Prostate gland (tissue), 2 donors: ENCODE measurements at regions not wholly inside any gene's neighbourhood (a gene's known extent, or its start where the extent isn't known, plus 50 kb on each side); places are given as distances from the start of the nearest gene placed in this dataset.

Source experiments
- POLR2A ChIP-seq: fragments of 450-650 bp; IDR thresholded peaks from one replicate; pipeline ENCODE4 v1.6.1; 2016; ENCODE audit warnings: antibody characterized with exemption, mild to moderate bottlenecking
- TF ChIP-seq, protein P1 (sequence below), 4 experiments: fragments of 200-600 bp in 2 of 4; fragments of 450-650 bp in 2 of 4; sonication (generic) in 2 of 4; IDR thresholded peaks; 1 replicate in 3 of 4; 2 replicates in 1 of 4; pipeline ENCODE4 v1.5.1; 2016 to 2019; ENCODE audit warnings: antibody characterized with exemption in 4 of 4, mild to moderate bottlenecking in 2 of 4, moderate library complexity in 2 of 4

DNA sequence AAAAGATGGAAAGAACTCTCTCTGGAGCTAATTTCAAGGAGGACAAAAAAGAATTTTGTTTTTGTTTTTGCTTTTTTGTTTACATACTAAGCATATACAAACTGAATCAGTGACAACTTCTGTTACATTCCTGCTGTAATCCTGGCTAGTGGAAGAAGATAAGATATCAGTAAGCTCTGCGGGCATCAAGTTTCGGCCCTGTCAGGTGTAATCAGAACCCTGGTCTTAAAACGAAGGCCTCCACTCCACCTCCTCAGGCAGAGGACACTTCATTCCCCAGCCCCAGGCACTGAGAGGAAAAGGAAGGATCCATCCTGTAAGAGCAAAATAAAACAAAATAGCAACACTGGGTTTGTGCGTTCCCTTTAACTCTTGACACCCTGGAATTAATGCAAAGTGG lies 88.9 kb upstream of the ARHGAP29 start:
- TF ChIP-seq, protein P1, sequence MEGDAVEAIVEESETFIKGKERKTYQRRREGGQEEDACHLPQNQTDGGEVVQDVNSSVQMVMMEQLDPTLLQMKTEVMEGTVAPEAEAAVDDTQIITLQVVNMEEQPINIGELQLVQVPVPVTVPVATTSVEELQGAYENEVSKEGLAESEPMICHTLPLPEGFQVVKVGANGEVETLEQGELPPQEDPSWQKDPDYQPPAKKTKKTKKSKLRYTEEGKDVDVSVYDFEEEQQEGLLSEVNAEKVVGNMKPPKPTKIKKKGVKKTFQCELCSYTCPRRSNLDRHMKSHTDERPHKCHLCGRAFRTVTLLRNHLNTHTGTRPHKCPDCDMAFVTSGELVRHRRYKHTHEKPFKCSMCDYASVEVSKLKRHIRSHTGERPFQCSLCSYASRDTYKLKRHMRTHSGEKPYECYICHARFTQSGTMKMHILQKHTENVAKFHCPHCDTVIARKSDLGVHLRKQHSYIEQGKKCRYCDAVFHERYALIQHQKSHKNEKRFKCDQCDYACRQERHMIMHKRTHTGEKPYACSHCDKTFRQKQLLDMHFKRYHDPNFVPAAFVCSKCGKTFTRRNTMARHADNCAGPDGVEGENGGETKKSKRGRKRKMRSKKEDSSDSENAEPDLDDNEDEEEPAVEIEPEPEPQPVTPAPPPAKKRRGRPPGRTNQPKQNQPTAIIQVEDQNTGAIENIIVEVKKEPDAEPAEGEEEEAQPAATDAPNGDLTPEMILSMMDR (IDR thresholded peaks at IDR 0.05): no peak
- no peak for TF ChIP-seq POLR2A
